Activated T-helper 9 cell treated with anti-CD3 and anti-CD28 coated beads, Interleukin-2, amount 50 U/mL, for 16 hours (primary cell): ENCODE measurements at regions not wholly inside any gene's neighbourhood (a gene's known extent, or its start where the extent isn't known, plus 50 kb on each side); places are given as distances from the start of the nearest gene placed in this dataset.

Experiments
- DNase-seq: peaks from one replicate; pipeline ENCODE4 v3.0.0-alpha.2; 2020; ENCODE audit warnings: low read depth

- no peak for DNase-seq
These were observed 52.6 kb downstream of the TCF20 start for GRCh38 chr22:42217752-42218280.

- no peak for DNase-seq
These were observed 53.3 kb downstream of the TCF20 start for GRCh38 chr22:42217019-42217751.

GRCh38 chr22:42214633-42215415 lies 55.6 kb downstream of the TCF20 start:
- no peak for DNase-seq

- no peak for DNase-seq
These were observed 62.1 kb downstream of the TCF20 start for GRCh38 chr22:42208362-42208761.

GRCh38 chr22:42207918-42208317 lies 62.5 kb downstream of the TCF20 start:
- no peak for DNase-seq

GRCh38 chr22:42203609-42204008 lies 66.8 kb downstream of the TCF20 start:
- no peak for DNase-seq

- peak; percentile 33 for DNase-seq
These were observed 67.8 kb downstream of the TCF20 start for GRCh38 chr22:42202669-42203068.

GRCh38 chr22:42202048-42202447 lies 68.4 kb downstream of the TCF20 start:
- DNase-seq, result no peak

GRCh38 chr22:42199025-42199424 lies 68.4 kb upstream of the CYP2D6 start:
- DNase-seq, result no peak

GRCh38 chr22:42198226-42198625 lies 67.6 kb upstream of the CYP2D6 start:
- DNase-seq, result no peak

- no peak for DNase-seq
These were observed 65.8 kb upstream of the CYP2D6 start for GRCh38 chr22:42196454-42196853.

- no peak for DNase-seq
These were observed 64.3 kb upstream of the CYP2D6 start for GRCh38 chr22:42194953-42195352.

- no peak for DNase-seq
These were observed 63.7 kb upstream of the CYP2D6 start for GRCh38 chr22:42194104-42194851.

GRCh38 chr22:42192547-42192946 lies 61.9 kb upstream of the CYP2D6 start:
- no peak for DNase-seq

- DNase-seq, result no peak
These were observed 59.7 kb upstream of the CYP2D6 start for GRCh38 chr22:42190274-42190673.

GRCh38 chr22:42189761-42190160 lies 59.2 kb upstream of the CYP2D6 start:
- no peak for DNase-seq

GRCh38 chr22:42188808-42189447 lies 58.3 kb upstream of the CYP2D6 start:
- no peak for DNase-seq

GRCh38 chr22:42187646-42188045 lies 57.0 kb upstream of the CYP2D6 start:
- no peak for DNase-seq

- no peak for DNase-seq
These were observed 55.4 kb upstream of the CYP2D6 start for GRCh38 chr22:42185915-42186439.

GRCh38 chr22:42184852-42185251 lies 54.2 kb upstream of the CYP2D6 start:
- no peak for DNase-seq

- peak; percentile 9 for DNase-seq
These were observed 53.0 kb upstream of the CYP2D6 start for GRCh38 chr22:42183461-42184059.
